AG10803 (cell line): ENCODE measurements at regions not wholly inside any gene's neighbourhood (a gene's known extent, or its start where the extent isn't known, plus 50 kb on each side); places are given as distances from the start of the nearest gene placed in this dataset.

Experiments
- DNase-seq: peaks from one replicate; pipeline ENCODE4 v3.0.0; 2010; ENCODE audit warnings: low read depth
- H3K4me3 ChIP-seq: 2 replicates; pipeline ENCODE4 v1.5.1; 2011; ENCODE audit warnings: mild to moderate bottlenecking, low read length, control low read depth
- CTCF ChIP-seq: conservative IDR thresholded peaks from 2 replicates; pipeline ENCODE4 v1.5.1; 2011; ENCODE audit warnings: mild to moderate bottlenecking, low read length, control low read depth, inconsistent platforms

- DNase-seq = no peak
- no peak for TF ChIP-seq CTCF
- no peak overlapping the region for H3K4me3 ChIP-seq
These were observed 617.0 kb upstream of the ROBO1 start for GRCh38 chr3:80384811-80385210.

GRCh38 chr3:80374423-80374822 lies 606.6 kb upstream of the ROBO1 start:
- no peak for DNase-seq
- TF ChIP-seq CTCF = no peak

GRCh38 chr3:80368616-80369015 lies 600.8 kb upstream of the ROBO1 start:
- TF ChIP-seq CTCF = no peak
- H3K4me3 ChIP-seq = no peak overlapping the region
- no peak for DNase-seq

More at GRCh38 chr3:80374423-80374822, 606.6 kb upstream of the ROBO1 start:
- H3K4me3 ChIP-seq = no peak overlapping the region

- DNase-seq = no peak
- no peak for TF ChIP-seq CTCF
- H3K4me3 ChIP-seq = no peak overlapping the region
These were observed 599.2 kb upstream of the ROBO1 start for GRCh38 chr3:80366808-80367548.

GRCh38 chr3:80357761-80358160 lies 590.0 kb upstream of the ROBO1 start:
- TF ChIP-seq CTCF = no peak
- no peak overlapping the region for H3K4me3 ChIP-seq
- DNase-seq = no peak

- H3K4me3 ChIP-seq = no peak overlapping the region
- no peak for DNase-seq
- no peak for TF ChIP-seq CTCF
These were observed 587.3 kb upstream of the ROBO1 start for GRCh38 chr3:80355144-80355543.

GRCh38 chr3:80351201-80351600 lies 583.4 kb upstream of the ROBO1 start:
- DNase-seq = no peak
- H3K4me3 ChIP-seq = no peak overlapping the region
- TF ChIP-seq CTCF = no peak
